ENCODE measurements at regions not wholly inside any gene's neighbourhood (a gene's known extent, or its start where the extent isn't known, plus 50 kb on each side); places are given as distances from the start of the nearest gene placed in this dataset.
A peak's percentile ranks its signal among the peaks of the same experiment; 100 is the strongest.

DNA sequence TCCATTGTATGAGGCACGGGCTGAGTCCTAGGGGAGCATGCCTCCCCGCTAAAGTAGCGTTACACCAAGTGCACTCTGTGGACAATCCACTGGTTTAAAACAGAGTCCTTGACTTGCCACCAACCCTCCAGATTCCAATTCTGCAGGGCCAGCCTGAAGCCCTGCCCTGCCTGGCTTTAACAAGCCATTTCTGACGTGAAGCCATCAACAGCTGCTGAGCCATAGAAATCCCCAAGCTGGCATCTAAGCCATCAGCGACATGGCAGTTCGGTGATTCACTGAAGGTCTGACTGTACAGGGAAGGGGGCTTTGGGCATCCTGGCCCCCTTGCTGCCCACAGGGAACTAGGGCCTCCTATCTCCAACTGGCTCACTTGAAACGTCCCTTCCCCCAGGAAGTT, 265.7 kb downstream of the UACA start:
- TF ChIP-seq, protein P1, sequence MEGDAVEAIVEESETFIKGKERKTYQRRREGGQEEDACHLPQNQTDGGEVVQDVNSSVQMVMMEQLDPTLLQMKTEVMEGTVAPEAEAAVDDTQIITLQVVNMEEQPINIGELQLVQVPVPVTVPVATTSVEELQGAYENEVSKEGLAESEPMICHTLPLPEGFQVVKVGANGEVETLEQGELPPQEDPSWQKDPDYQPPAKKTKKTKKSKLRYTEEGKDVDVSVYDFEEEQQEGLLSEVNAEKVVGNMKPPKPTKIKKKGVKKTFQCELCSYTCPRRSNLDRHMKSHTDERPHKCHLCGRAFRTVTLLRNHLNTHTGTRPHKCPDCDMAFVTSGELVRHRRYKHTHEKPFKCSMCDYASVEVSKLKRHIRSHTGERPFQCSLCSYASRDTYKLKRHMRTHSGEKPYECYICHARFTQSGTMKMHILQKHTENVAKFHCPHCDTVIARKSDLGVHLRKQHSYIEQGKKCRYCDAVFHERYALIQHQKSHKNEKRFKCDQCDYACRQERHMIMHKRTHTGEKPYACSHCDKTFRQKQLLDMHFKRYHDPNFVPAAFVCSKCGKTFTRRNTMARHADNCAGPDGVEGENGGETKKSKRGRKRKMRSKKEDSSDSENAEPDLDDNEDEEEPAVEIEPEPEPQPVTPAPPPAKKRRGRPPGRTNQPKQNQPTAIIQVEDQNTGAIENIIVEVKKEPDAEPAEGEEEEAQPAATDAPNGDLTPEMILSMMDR (IDR thresholded peaks at IDR 0.05): no peak
- no peak for ATAC-seq
- no peaks in the 10 kb centered on the region for H3K27me3 ChIP-seq
- DNase-seq: no peak
- no peak overlapping the region for H3K4me3 ChIP-seq
- no peaks in the 10 kb centered on the region for H3K9me3 ChIP-seq
- intact Hi-C loops (cut with DNase I): no loop called here
- no peak overlapping the region for H3K27ac ChIP-seq
- H3K4me1 ChIP-seq: peaks cover 10 to 29% of the 10 kb centered on the region in 2 donors
- H3K36me3 ChIP-seq: no peaks in the 10 kb centered on the region

- no peak overlapping the region for H3K27ac ChIP-seq
- H3K36me3 ChIP-seq: no peaks in the 10 kb centered on the region
- intact Hi-C loops (cut with DNase I): no loop called here
- H3K4me1 ChIP-seq: peaks cover 21 to 44% of the 10 kb centered on the region in 2 donors
- no peaks in the 10 kb centered on the region for H3K27me3 ChIP-seq
- ATAC-seq (no peak), DNase-seq (peak in 1 of 4 donors; percentile 53)
- H3K9me3 ChIP-seq: no peaks in the 10 kb centered on the region
- no peak overlapping the region for H3K4me3 ChIP-seq
- TF ChIP-seq, protein P1 (IDR thresholded peaks at IDR 0.05): no peak
Observed at GRCh38 chr15:70495991-70496599, 267.3 kb downstream of the UACA start.

- peaks cover 21 to 52% of the 10 kb centered on the region in 2 donors for H3K4me1 ChIP-seq
- TF ChIP-seq, protein P1 (IDR thresholded peaks at IDR 0.05): no peak
- no peaks in the 10 kb centered on the region for H3K36me3 ChIP-seq
- H3K27ac ChIP-seq: no peak overlapping the region
- H3K27me3 ChIP-seq: no peaks in the 10 kb centered on the region
- no peak overlapping the region for H3K4me3 ChIP-seq
- intact Hi-C loops (cut with DNase I): no loop called here
- ATAC-seq (peak; percentile 21), DNase-seq (no peak)
- no peaks in the 10 kb centered on the region for H3K9me3 ChIP-seq
Observed at GRCh38 chr15:70494852-70495571, 268.3 kb downstream of the UACA start.

DNA sequence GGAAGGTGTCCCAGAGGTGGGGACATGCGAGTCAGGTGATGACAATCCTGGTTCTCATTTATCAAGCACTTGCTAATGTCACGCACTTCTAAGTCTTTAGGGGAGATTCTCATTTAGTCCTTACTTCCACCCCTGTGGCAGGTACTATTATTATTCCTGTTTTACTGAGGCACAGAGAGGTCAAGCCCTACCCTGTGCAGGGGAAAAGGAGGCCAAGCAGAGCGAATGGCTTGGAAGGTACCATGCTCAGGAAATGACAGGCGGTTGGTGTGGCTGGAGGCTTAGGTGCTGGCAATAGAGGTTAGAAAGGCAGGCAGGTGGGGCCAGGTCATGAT, 268.9 kb downstream of the UACA start:
- TF ChIP-seq, protein P1 (IDR thresholded peaks at IDR 0.05): no peak
- no peak overlapping the region for H3K27ac ChIP-seq
- intact Hi-C loops (cut with DNase I): no loop called here
- ATAC-seq (no peak), DNase-seq (no peak)
- peaks cover 21 to 52% of the 10 kb centered on the region in 2 donors for H3K4me1 ChIP-seq
- H3K27me3 ChIP-seq: no peaks in the 10 kb centered on the region
- H3K9me3 ChIP-seq: no peaks in the 10 kb centered on the region
- H3K4me3 ChIP-seq: no peak overlapping the region
- H3K36me3 ChIP-seq: no peaks in the 10 kb centered on the region

GRCh38 chr15:70493787-70494516, 269.4 kb downstream of the UACA start:
- TF ChIP-seq, protein P1 (IDR thresholded peaks at IDR 0.05): no peak
- DNase-seq (no peak), ATAC-seq (no peak)
- Histone ChIP-seq H3K4me3 (no peak overlapping the region), H3K36me3 (no peaks in the 10 kb centered on the region), H3K27ac (no peak overlapping the region), H3K4me1 (peaks cover 21 to 52% of the 10 kb centered on the region in 2 donors), H3K27me3 (no peaks in the 10 kb centered on the region), H3K9me3 (no peaks in the 10 kb centered on the region)
- intact Hi-C loops (cut with DNase I): no loop called here
